GM13976 (cell line): ENCODE measurements at regions not wholly inside any gene's neighbourhood (a gene's known extent, or its start where the extent isn't known, plus 50 kb on each side); places are given as distances from the start of the nearest gene placed in this dataset.
"Not testable (repeated sequence)": the region's sequence is repeated elsewhere in the genome, so short reads cannot be mapped to it uniquely, and the experiment has no call there.

ENCODE experiments used
- DNase-seq: peaks from one replicate; pipeline ENCODE4 v3.0.0; 2012; ENCODE audit warnings: low spot score
- CTCF ChIP-seq: IDR thresholded peaks from 2 replicates; pipeline ENCODE4 v1.5.1; 2012; ENCODE audit warnings: borderline replicate concordance, mild to moderate bottlenecking; ENCODE audit not compliant: insufficient read depth; ENCODE audit errors: extremely low read depth, missing control alignments, control extremely low read depth
- in situ Hi-C: fragments of 300-500 bp; cut with MboI; formaldehyde crosslinking; loops from one replicate; pipeline ENCODE4 v1.12.0; 2022; ENCODE audit warnings: low sequenced_read_pairs, mixed read lengths, inconsistent platforms; ENCODE audit not compliant: unreplicated experiment

GRCh38 chr2:16184341-16184890 is 244.1 kb downstream of the MYCN start:
- in situ Hi-C loops: no loop called here
- TF ChIP-seq CTCF: no peak
- DNase-seq: no peak

- DNase-seq: no peak
- no peak for TF ChIP-seq CTCF
- in situ Hi-C loops: no loop called here
Measured at GRCh38 chr2:16183345-16183744, 243.0 kb downstream of the MYCN start.

- no peak for DNase-seq
- TF ChIP-seq CTCF: no peak
- in situ Hi-C loops: no loop called here
Measured at GRCh38 chr2:16182841-16183240, 242.5 kb downstream of the MYCN start.

- in situ Hi-C loops, DNase-seq: not testable (repeated sequence)
Measured at GRCh38 chr2:16182311-16182815, 242.0 kb downstream of the MYCN start.

GRCh38 chr2:16181741-16182090 is 241.4 kb downstream of the MYCN start:
- in situ Hi-C loops: no loop called here
- no peak for DNase-seq
- no peak for TF ChIP-seq CTCF

- DNase-seq: no peak
- TF ChIP-seq CTCF: no peak
- in situ Hi-C loops: no loop called here
Measured at GRCh38 chr2:16181062-16181740, 240.9 kb downstream of the MYCN start.

- TF ChIP-seq CTCF: no peak
- in situ Hi-C loops: no loop called here
- no peak for DNase-seq
Measured at GRCh38 chr2:16180631-16181030, 240.3 kb downstream of the MYCN start.
